HAP-1 (cell line): ENCODE measurements at regions not wholly inside any gene's neighbourhood (a gene's known extent, or its start where the extent isn't known, plus 50 kb on each side); places are given as distances from the start of the nearest gene placed in this dataset.
"Not testable (repeated sequence)": the region's sequence is repeated elsewhere in the genome, so short reads cannot be mapped to it uniquely, and the experiment has no call there.

ENCODE experiments used
- DNase-seq, 2 experiments: peaks; one replicate each; pipeline ENCODE4 v3.0.0-alpha.2; 2016 to 2020; ENCODE audit warnings: low spot score in 2 of 2
- H3K27me3 ChIP-seq: fragments of 250-450 bp; sonication (Bioruptor Pico); 2 replicates; pipeline ENCODE4 v1.5.1; 2020; ENCODE audit warnings: low read depth, mild to moderate bottlenecking, moderate library complexity
- H3K36me3 ChIP-seq: fragments of 250-450 bp; sonication (Bioruptor Pico); replicated peaks from 2 replicates; pipeline ENCODE4 v1.5.1; 2020; ENCODE audit warnings: mild to moderate bottlenecking
- H3K4me1 ChIP-seq: fragments of 250-450 bp; sonication (Bioruptor Pico); 2 replicates; pipeline ENCODE4 v1.5.1; 2020; ENCODE audit warnings: mild to moderate bottlenecking
- H3K4me3 ChIP-seq: fragments of 250-450 bp; sonication (Bioruptor Pico); 2 replicates; pipeline ENCODE4 v1.5.1; 2020; ENCODE audit warnings: mild to moderate bottlenecking, moderate library complexity
- H3K9me3 ChIP-seq: fragments of 250-450 bp; sonication (Bioruptor Pico); 2 replicates; pipeline ENCODE4 v1.5.1; 2020; ENCODE audit warnings: mild to moderate bottlenecking, moderate library complexity
- in situ Hi-C: fragments of 300-500 bp; cut with MboI; formaldehyde crosslinking; loops from 3 replicates; pipeline ENCODE4 v1.14.3; 2020; ENCODE audit warnings: low sequenced_read_pairs, inconsistent platforms, mixed read lengths

DNA sequence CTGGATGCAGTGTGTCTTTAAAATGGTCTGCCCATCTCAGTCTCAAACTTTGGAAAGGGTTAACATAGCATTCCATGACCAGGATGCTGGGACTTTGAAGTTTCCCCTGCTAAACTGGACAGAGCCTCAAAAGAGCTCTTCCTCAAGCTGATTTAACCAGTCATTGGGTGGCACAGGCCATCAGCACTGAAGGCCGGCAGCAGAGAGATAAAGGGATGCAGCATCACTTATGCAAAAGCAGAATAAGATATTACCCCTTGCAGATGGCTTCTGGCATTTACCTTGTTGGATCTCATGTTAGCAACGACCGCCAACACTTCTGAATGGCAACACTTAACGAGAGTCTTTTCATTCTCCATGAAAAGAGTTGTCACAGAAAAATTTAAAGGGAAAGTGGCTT is 179.0 kb downstream of the LMLN start:
- not testable (repeated sequence) for DNase-seq

DNA sequence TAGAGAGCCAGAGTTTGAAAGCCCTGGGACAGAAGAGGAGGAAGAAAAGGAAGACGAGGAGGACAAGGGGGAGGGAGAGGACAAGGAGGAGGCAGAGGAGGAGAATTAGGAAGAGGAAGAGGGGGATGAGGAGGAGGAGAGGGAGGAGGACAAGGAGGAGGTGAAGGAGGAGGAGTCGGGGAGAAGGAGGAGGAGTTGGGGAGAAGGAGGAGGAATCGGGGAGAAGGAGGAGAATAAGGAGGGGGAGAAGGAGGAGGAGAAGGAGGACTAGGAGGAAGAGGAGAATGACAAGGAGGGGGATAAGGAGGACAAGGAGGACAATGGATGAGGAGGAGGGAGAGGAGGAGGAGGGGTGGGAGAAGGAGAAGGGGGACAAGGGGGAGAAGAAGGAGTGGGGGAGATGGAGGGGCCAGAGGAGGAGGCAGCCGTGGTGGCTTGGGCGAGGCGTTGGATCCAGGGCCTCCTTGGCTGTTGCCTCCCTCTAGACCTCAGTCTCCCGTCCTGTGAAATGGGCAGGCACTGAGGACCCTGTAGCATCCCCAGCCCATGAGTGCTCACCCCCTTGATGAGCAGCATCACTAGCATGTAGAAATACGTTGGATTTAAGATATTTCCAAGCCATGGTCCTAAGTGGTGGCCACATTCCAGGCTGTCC is 179.6 kb downstream of the LMLN start:
- in situ Hi-C loops, H3K4me1 ChIP-seq, H3K36me3 ChIP-seq, H3K27me3 ChIP-seq, H3K4me3 ChIP-seq, H3K9me3 ChIP-seq, DNase-seq: not testable (repeated sequence)

More for the DNA sequence above, 179.0 kb downstream of the LMLN start:
- H3K4me3 ChIP-seq, H3K36me3 ChIP-seq, H3K27me3 ChIP-seq, in situ Hi-C loops, H3K4me1 ChIP-seq, H3K9me3 ChIP-seq: not testable (repeated sequence)

DNA sequence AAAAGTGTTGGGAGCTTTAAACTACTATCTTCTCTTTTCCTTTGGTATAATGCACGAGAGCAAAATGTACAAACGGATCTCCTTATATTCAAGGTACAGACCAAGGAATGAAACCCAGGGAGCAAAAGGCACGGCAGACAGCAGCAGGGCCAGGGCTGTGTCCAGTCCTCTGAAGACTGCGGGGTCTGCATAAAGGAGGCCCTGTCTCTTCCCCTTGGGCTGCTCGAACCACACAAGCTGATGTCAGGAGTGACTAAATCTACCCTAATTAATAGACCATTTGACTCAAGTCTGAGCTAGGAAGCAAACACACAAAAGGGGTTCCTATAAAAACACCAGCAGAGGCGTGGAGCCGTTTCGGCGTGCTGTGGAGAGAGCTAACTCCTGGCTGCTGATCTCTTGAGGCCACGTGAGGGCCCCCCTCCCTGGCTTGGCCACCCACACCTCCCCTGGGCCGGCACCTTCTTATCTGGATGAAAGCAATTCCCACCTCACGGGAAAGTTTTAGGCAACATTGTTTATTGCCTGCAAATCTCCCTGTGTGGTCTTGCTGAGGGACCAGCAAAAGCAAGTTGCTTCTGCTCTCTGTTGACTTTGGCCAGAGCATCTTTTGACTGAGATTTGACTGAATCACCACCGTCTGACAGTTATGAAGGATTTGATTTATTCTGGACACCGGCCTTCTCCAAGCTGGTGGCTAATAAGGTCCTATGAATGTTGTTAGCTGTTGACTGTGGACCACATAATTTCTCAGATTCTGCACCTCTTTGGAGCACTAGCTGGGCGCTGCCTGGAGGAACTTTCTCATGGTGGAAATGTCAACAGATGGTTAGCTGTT is 183.5 kb downstream of the LMLN start:
- in situ Hi-C loops, DNase-seq, H3K27me3 ChIP-seq, H3K4me3 ChIP-seq, H3K36me3 ChIP-seq, H3K9me3 ChIP-seq, H3K4me1 ChIP-seq: not testable (repeated sequence)

DNA sequence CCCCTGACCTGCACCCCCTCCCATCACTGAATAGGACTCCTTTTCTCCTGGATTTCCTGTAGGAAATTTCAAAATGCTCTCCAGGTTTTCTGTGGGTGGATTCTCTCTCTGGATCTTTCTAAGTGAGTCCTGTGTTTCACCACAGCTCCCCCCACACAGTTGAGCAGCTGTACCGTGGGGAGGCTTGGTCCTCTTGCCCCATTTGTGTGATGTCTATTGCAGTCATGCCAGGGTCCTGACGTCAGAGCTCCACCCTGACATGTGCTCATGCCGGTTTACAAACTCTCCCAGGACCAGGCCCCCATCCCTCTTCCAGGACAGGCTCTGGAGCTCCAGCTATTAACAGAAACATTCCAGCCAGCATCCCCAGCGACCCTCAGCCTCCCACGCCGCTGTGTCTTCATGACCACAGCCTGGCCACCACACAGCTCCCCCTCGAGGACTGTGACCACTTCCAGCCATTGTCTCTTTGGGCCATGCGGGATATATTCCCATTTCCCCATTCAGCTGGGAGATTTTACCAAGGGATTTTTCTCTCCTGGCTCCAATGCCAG is 185.3 kb downstream of the LMLN start:
- H3K36me3 ChIP-seq, H3K27me3 ChIP-seq, H3K4me1 ChIP-seq, in situ Hi-C loops, H3K4me3 ChIP-seq, DNase-seq, H3K9me3 ChIP-seq: not testable (repeated sequence)

DNA sequence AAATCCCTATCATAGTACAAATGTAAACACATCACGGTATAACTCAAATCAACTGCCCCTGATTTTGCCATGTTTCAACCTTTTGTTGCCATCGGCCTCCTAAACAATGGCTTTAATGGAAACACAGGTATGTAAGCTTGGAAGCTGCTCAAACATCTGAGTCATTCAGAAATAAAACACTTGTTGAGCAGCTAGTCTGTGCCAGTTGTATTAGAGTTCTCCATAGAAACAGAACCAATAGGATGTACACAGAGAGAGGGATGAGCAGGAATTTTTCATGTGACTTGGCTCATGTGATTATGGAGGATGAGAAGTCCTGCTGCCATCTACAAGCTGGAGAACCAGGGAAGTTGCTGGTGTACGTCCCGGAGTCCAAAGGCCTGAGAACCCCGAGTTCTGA is 186.1 kb downstream of the LMLN start:
- DNase-seq, in situ Hi-C loops: not testable (repeated sequence)

GRCh38 chr3:198146559-198147164 is 186.6 kb downstream of the LMLN start:
- H3K27me3 ChIP-seq, DNase-seq, H3K4me3 ChIP-seq, H3K9me3 ChIP-seq, H3K4me1 ChIP-seq, in situ Hi-C loops, H3K36me3 ChIP-seq: not testable (repeated sequence)

More for the DNA sequence above, 186.1 kb downstream of the LMLN start:
- not testable (repeated sequence) for H3K36me3 ChIP-seq, H3K9me3 ChIP-seq, H3K4me1 ChIP-seq, H3K27me3 ChIP-seq, H3K4me3 ChIP-seq

DNA sequence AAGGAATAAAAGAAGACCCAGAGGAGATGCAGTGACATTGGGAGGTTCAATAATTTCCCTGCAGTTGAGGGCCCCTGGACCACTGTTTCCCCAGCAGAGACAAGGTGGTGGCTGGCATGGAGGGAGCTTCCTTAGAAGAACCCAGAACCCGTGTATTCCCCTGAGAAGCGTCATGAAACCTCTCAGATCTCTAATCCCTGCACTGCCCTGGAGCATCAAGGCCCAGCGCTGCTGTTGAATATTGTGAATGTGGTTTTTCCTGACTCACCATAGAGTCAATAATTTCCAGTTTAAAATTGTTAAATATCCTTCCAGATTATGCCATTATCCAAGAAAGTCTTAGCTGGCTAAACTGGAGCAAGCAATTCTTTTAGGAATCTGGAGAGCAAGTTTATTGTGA is 187.2 kb downstream of the LMLN start:
- H3K27me3 ChIP-seq, H3K4me1 ChIP-seq, DNase-seq, H3K36me3 ChIP-seq, H3K9me3 ChIP-seq, in situ Hi-C loops, H3K4me3 ChIP-seq: not testable (repeated sequence)

DNA sequence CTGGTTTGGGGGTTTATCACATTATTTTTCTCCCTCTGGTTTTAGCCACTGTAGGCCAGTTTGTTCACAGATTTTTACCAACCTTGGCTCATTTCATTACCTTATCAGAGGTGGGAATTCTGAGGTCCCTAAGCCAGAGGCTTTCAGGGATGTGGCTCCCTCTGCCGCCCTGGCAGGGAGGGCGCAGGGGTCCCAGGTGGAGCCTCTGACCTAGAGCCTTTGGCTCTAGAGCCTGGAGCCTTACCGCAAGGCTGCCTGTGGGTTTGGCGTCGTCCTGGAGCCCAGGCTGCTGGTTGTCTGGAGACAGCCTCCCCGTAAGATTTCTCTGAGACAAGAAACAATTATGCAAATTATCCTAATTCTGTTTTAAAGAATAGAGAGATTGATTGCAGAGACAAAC is 188.0 kb downstream of the LMLN start:
- H3K9me3 ChIP-seq, H3K4me3 ChIP-seq, in situ Hi-C loops, H3K36me3 ChIP-seq, H3K4me1 ChIP-seq, H3K27me3 ChIP-seq: not testable (repeated sequence)
- peak in 1 of 2 experiments; percentile 39 for DNase-seq

GRCh38 chr3:198149904-198150303 is 189.9 kb downstream of the LMLN start:
- H3K9me3 ChIP-seq, DNase-seq, H3K36me3 ChIP-seq, in situ Hi-C loops, H3K4me3 ChIP-seq, H3K27me3 ChIP-seq, H3K4me1 ChIP-seq: not testable (repeated sequence)

DNA sequence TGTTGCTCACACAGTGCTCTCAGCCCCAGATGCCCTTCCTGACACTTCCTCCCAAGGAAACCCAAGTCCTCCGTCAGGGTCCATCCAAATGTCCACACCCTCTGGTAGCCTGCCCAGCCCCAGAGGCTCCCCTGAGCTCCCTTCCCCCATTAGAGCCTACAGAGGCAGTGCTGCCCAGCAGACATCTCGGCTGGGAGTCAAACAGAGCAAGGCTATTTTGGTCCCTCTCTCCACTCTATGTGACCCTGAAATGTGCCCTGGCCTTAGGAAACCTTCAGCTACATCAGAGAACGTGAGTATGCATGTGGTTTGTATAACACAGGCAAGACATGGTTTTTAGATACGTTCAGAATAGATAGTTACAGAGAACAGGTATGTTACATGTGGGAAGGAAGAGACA is 191.8 kb downstream of the LMLN start:
- H3K4me3 ChIP-seq, in situ Hi-C loops, H3K9me3 ChIP-seq, DNase-seq, H3K4me1 ChIP-seq, H3K36me3 ChIP-seq, H3K27me3 ChIP-seq: not testable (repeated sequence)

DNA sequence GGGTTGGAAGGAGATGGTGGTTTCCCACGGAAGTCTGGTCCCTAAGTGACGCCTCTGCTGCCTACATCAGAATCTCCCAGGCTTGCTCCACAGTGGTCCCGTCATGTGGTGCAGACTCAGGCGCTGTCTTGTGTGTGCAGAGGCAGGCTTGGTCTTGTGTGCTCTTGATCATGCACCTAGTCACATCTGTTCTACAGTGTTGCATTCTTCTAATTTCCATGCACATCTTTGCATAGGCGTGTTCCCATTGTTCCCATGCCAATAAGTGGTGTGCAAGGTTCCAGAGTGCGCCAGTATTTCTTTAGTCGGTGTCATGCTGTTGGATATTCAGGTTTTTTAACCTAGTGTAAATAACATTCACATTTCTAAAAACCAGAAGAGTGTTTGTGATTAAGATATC is 195.8 kb downstream of the LMLN start:
- H3K36me3 ChIP-seq, DNase-seq, H3K4me1 ChIP-seq, in situ Hi-C loops, H3K4me3 ChIP-seq, H3K9me3 ChIP-seq, H3K27me3 ChIP-seq: not testable (repeated sequence)

DNA sequence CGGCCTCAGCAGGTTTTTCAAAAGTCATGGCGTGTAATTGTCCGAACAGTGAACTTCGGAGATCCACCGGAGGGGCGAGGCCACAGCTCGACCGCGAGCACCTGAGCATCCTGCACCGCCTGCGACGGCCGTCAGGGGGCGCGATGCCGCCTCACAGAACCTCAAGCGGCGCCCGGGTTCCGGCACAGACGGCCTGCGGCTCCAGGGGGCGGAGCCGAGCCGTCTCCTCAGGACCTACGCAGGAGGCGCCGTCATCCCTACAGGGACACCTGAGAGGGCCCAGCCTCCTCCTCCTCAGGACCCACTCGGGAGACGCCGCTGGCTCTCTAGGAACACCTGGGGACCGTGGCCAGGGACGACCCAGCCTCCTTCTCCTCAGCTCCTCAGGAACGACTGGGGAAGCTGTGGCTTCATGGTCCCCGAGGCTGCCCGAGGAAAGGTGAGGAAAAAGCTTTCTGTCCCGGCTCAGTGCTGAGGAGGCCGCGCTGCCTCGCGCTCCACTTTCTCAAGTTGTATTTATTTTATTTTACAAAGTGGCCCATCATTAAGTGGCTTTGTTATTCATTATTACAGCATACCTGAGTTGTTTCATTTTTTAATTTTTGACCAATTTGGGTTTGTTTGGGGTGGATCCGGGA is 197.3 kb downstream of the LMLN start:
- H3K36me3 ChIP-seq, DNase-seq, H3K4me3 ChIP-seq, in situ Hi-C loops, H3K27me3 ChIP-seq, H3K4me1 ChIP-seq, H3K9me3 ChIP-seq: not testable (repeated sequence)

- in situ Hi-C loops: not testable (repeated sequence)
Measured at GRCh38 chr3:198158007-198158406, 198.0 kb downstream of the LMLN start.

More at GRCh38 chr3:198158007-198158406, 198.0 kb downstream of the LMLN start:
- H3K4me3 ChIP-seq, H3K27me3 ChIP-seq, H3K36me3 ChIP-seq, DNase-seq, H3K4me1 ChIP-seq, H3K9me3 ChIP-seq: not testable (repeated sequence)
